ENCODE measurements at regions not wholly inside any gene's neighbourhood (a gene's known extent, or its start where the extent isn't known, plus 50 kb on each side); places are given as distances from the start of the nearest gene placed in this dataset.

- TF ChIP-seq CTCF (IDR thresholded peaks at IDR 0.05) (no peak), ZFX (IDR thresholded peaks at IDR 0.05; ENCODE audit: borderline replicate concordance) (no peak)
Observed at GRCh38 chr9:121598167-121598964, 53.1 kb upstream of the DAB2IP start.
